Tibial artery (tissue), 4 donors: ENCODE measurements at regions not wholly inside any gene's neighbourhood (a gene's known extent, or its start where the extent isn't known, plus 50 kb on each side); places are given as distances from the start of the nearest gene placed in this dataset.

ENCODE experiments used
- DNase-seq, 2 donors: peaks; one replicate each; pipeline ENCODE4 v3.0.0-alpha.2; 2019
- H3K27ac ChIP-seq, 2 donors: fragments of 200-600 bp; sonication (generic) in 1 of 2; 1 replicate in 1 of 2; 2 replicates in 1 of 2; pipeline ENCODE4 v1.5.1; 2018 to 2019; ENCODE audit warnings: mild to moderate bottlenecking in 1 of 2
- H3K27me3 ChIP-seq, 2 donors: fragments of 200-600 bp; sonication (generic) in 1 of 2; one replicate each; pipeline versions ENCODE4 v1.5.1 to v1.6.0; 2016 to 2019
- H3K36me3 ChIP-seq, 3 donors: fragments of 200-600 bp; sonication (generic) in 2 of 3; one replicate each; pipeline ENCODE4 v1.5.1; 2016 to 2019; ENCODE audit warnings: mild to moderate bottlenecking in 2 of 3
- H3K4me1 ChIP-seq, 4 donors: fragments of 200-600 bp; sonication (generic) in 2 of 4; 1 replicate in 3 of 4; 2 replicates in 1 of 4; pipeline ENCODE4 v1.5.1; 2016 to 2019
- H3K4me3 ChIP-seq, 2 donors: fragments of 200-600 bp; sonication (generic) in 1 of 2; 1 replicate in 1 of 2; 2 replicates in 1 of 2; pipeline ENCODE4 v1.5.1; 2018 to 2019; ENCODE audit warnings: mild to moderate bottlenecking in 2 of 2
- H3K9me3 ChIP-seq, 3 donors: fragments of 200-600 bp; sonication (generic) in 1 of 3; one replicate each; pipeline ENCODE4 v1.5.1; 2016 to 2019
- intact Hi-C: fragments of 100-400 bp; cut with DNase I; formaldehyde crosslinking; loops from one replicate; pipeline ENCODE4 v1.15.0; 2023; ENCODE audit warnings: low total_unique reads
- TF ChIP-seq, protein P1 (sequence below), 2 experiments: fragments of 200-600 bp in 1 of 2; fragments of 450-650 bp in 1 of 2; IDR thresholded peaks; one replicate each; pipeline ENCODE4 v1.5.1; 2017 to 2019; ENCODE audit warnings: antibody characterized with exemption in 2 of 2, mild to moderate bottlenecking in 1 of 2, moderate library complexity in 1 of 2

DNA sequence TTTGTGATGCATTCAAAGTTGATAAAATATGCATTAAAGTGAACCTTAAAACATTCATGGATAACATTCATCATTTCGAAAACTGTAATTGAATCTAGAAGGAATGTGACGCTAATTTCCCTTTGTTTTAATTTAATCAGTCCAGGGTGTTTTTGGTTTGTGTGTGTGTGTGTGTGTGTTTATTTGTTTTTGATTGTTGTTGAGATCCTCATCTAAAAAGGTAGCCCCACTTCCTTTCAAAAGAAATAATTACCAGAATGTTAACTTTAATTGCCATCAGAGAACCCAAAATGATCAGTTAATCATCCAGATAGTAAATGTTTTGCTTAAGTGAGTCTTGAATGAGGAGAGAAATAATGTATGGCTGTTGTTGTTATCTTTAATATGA lies 74.5 kb upstream of the PTPRZ1 start:
- H3K4me3 ChIP-seq: no peak overlapping the region
- no peaks in the 10 kb centered on the region for H3K36me3 ChIP-seq
- DNase-seq: no peak
- H3K27me3 ChIP-seq: no peaks in the 10 kb centered on the region
- TF ChIP-seq, protein P1, sequence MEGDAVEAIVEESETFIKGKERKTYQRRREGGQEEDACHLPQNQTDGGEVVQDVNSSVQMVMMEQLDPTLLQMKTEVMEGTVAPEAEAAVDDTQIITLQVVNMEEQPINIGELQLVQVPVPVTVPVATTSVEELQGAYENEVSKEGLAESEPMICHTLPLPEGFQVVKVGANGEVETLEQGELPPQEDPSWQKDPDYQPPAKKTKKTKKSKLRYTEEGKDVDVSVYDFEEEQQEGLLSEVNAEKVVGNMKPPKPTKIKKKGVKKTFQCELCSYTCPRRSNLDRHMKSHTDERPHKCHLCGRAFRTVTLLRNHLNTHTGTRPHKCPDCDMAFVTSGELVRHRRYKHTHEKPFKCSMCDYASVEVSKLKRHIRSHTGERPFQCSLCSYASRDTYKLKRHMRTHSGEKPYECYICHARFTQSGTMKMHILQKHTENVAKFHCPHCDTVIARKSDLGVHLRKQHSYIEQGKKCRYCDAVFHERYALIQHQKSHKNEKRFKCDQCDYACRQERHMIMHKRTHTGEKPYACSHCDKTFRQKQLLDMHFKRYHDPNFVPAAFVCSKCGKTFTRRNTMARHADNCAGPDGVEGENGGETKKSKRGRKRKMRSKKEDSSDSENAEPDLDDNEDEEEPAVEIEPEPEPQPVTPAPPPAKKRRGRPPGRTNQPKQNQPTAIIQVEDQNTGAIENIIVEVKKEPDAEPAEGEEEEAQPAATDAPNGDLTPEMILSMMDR (IDR thresholded peaks at IDR 0.05): no peak
- intact Hi-C loops: no loop called here
- no peaks in the 10 kb centered on the region for H3K4me1 ChIP-seq
- H3K9me3 ChIP-seq: no peaks in the 10 kb centered on the region
- H3K27ac ChIP-seq: no peak overlapping the region

DNA sequence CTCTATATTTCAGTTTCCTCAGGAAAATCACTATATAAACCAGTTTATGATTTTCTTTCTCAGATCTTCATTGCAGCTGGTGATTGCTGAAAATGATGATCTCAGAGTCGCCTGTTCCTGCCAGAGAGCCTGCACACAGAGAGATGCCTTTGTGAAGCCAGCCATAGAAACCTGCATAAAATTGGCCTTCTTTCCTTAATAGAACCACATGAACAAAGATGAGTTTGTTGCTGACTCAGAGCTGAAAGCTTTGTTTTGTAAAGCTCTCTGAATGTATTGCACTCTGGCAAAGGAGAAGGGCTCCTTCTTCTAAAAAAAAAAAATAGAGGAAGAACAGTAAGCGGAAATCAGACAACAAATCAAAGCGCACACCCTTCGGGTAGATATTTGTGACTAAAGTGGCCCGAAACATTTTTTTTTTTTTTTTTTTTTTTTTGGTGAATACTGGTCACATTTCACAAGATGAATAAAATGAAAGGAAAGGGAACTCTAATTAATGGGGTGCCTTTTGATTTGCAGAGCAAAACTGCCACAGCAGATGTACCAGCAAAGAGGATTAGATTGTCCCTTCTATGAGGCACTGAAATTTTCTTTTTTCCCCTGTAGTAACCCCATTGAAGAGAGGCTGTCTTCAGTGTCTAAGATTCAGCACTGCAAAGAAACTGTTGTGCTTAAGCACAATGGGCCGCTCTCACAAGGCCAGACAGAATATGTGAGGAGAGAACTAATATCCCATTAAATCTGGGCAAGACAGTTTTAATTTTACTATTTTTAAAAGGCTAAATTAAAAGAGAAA lies 75.1 kb upstream of the PTPRZ1 start:
- Histone ChIP-seq H3K4me1 (no peaks in the 10 kb centered on the region), H3K27me3 (no peaks in the 10 kb centered on the region), H3K36me3 (no peaks in the 10 kb centered on the region), H3K4me3 (no peak overlapping the region), H3K27ac (no peak overlapping the region), H3K9me3 (no peaks in the 10 kb centered on the region)
- TF ChIP-seq, protein P1 (IDR thresholded peaks at IDR 0.05): no peak
- DNase-seq: no peak
- intact Hi-C loops: no loop called here

DNA sequence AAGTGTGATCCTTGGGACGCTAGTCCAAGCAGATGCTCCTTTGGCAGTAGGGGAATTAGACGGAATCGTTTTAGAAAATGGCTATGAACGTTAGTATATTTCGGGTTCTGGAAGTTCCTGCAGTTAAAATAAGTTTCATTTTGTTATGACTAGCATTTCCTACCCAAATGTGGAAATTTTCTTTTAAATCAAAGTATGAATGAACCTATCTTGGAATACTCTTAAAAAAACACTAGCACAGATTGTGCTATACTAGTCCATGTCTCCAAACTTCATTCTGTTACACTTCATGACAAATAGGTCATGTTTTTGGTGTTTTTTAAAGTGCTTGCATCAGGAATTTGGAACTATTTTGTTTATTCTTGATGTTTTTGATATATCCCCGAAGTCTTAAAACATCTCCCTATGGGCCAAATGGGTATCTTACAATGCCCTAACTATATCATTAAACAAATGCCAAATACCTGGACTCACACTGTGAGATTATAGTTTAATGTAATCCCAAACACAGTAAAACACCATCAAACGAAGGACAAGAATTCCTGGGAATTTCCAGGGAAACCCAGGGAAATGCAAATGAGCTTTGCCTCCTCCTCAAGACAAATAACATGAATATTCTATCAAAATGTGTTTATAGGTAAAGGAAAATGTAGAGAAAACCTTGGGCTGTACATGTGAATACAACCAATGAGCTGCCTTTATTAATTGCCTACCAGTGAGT lies 75.9 kb upstream of the PTPRZ1 start:
- Histone ChIP-seq H3K36me3 (no peaks in the 10 kb centered on the region), H3K9me3 (no peaks in the 10 kb centered on the region), H3K4me3 (no peak overlapping the region), H3K27ac (no peak overlapping the region), H3K27me3 (no peaks in the 10 kb centered on the region), H3K4me1 (no peaks in the 10 kb centered on the region)
- intact Hi-C loops: no loop called here
- TF ChIP-seq, protein P1 (IDR thresholded peaks at IDR 0.05): no peak
- no peak for DNase-seq

DNA sequence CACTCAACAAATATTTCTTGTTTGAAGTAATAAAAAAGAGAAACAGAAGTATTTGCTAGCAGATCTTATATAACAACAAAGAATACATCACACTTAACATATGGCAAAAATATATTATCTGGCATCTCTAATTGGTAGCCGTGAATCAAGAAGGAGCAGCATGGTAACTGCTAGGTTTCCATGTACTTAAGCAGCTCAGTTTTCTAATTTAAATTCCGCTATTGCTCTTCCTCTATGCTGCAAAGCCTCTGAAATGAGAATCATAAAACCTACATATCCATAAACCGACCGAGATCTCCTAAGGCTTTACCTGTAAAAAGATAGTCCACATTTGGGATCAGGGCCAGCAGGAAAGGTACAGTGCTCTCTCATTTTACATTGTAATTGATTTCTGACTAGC lies 76.6 kb upstream of the PTPRZ1 start:
- Histone ChIP-seq H3K27ac (no peak overlapping the region), H3K27me3 (no peaks in the 10 kb centered on the region), H3K4me1 (no peaks in the 10 kb centered on the region), H3K36me3 (no peaks in the 10 kb centered on the region), H3K9me3 (no peaks in the 10 kb centered on the region), H3K4me3 (no peak overlapping the region)
- DNase-seq: no peak
- intact Hi-C loops: no loop called here
- TF ChIP-seq, protein P1 (IDR thresholded peaks at IDR 0.05): no peak

DNA sequence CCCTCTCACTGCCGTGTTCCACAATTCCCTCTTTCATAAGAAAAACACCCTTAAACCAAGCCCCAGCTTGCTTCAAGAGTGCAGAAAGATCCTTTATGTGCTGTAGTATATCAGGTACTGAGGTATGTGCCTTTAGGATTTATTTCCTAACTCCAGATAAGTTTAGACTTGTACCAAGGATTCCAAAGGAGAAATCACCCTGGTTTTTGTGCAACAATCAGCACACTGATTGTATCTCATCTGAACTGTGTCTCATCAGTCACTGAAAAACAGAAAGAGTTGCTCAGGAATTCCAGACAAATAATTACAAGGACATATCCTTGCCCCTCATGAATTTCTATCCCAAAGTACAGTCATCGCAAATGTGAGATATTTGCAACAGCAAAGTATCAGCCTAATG lies 77.2 kb upstream of the PTPRZ1 start:
- TF ChIP-seq, protein P1 (IDR thresholded peaks at IDR 0.05): no peak
- Histone ChIP-seq H3K4me3 (no peak overlapping the region), H3K27ac (no peak overlapping the region), H3K36me3 (no peaks in the 10 kb centered on the region), H3K9me3 (no peaks in the 10 kb centered on the region), H3K27me3 (no peaks in the 10 kb centered on the region), H3K4me1 (no peaks in the 10 kb centered on the region)
- no peak for DNase-seq
- intact Hi-C loops: no loop called here
